Epidermal melanocyte (primary cell): ENCODE measurements at regions not wholly inside any gene's neighbourhood (a gene's known extent, or its start where the extent isn't known, plus 50 kb on each side); places are given as distances from the start of the nearest gene placed in this dataset.
"Not testable (repeated sequence)": the region's sequence is repeated elsewhere in the genome, so short reads cannot be mapped to it uniquely, and the experiment has no call there.

Experiments used
- DNase-seq: peaks from one replicate; pipeline ENCODE4 v3.0.0; 2011; ENCODE audit warnings: low spot score; ENCODE audit not compliant: insufficient read length

DNA sequence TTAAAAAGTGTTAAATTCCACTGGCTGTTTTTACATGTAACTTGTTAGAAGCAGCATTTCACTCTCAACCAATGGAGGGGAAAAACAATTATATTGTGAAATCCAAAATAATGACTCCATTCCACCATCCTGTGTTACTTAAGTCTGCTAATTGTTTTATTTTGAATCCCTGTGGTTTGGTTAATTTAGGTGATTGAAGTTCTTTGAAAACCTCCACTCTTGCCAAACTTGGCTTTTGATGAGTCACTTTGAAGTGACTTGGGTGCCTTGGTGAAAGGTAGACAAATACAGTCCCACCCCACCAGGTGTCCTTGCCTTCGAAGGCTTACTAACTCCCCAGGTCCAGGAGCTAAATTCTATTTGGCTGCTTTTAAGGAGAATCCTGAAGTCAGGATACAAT, 1303.8 kb upstream of the NRXN1 start:
- no peak for DNase-seq

DNA sequence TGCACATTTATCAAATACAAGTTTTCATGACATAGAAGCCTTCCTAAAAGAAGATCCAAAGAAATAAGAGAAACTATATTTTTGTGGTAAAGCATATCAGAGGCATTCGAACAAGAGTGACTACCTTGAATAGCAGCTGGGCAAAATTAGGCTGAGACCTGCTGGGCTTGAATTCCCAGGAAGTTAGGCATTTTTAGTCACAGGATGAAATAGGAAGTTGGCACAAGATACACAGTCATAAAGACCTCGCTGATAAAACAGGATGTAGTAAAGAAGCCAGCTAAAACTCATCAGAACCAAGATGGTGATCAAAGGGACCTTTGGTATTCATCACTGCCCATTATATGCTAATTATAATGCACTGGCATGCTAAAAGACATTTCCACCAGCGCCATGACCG, 1302.3 kb upstream of the NRXN1 start:
- DNase-seq: no peak

DNA sequence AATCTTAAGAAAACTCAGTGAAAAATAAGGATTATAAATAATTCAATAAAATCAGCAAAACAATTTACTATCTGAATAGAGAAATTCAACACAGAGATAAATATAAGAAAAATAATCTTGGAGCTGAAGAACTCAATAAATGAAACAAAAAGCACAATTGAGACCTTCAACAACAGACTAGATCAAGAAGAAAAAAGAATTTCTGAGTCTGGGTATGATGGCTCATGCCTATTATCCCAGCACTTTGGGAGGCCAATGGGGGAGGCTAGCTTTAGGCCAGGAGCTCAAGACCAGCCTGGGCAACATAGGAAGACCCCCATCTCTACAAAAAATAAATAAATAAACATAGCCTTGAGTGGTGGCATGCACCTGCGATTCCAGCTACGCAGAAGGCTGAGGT, 1295.7 kb upstream of the NRXN1 start:
- no peak for DNase-seq

DNA sequence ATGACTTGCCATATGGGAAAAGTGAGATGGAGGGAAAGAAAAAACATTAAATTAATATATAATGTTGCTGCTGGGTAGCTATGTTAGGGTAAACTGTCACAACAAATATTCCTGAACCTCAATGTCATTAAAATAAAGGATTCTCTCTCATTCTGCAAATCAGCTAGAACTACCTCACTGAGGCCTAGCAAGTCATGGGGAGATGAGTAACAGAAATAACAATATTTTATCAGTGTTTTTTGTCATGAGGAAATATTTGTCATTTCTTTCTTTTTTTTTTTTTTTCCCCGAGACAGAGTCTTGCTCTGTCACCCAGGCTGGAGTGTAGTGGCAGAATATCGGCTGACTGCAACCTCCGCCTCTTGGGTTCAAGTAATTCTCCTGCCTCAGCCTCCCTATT, 1282.3 kb upstream of the NRXN1 start:
- DNase-seq: no peak

DNA sequence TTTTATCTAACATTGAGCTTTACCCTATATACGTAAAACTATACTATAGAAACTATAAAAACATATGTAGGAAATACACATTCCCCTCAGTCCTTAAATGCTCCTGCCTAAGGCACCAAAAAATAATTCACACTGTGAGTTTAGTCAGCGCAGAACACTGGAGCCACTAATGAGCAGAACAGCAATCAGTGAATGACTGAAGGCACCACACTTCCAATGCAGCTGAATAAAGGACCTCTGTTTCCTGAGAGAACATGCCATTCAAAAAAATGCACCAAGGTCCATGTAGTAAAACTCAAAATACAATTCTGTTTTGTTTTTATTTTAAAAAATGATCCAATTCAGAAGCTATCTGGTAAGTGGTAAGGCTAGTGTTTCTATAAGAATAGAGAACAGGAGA, 1280.6 kb upstream of the NRXN1 start:
- peak; percentile 19 for DNase-seq

DNA sequence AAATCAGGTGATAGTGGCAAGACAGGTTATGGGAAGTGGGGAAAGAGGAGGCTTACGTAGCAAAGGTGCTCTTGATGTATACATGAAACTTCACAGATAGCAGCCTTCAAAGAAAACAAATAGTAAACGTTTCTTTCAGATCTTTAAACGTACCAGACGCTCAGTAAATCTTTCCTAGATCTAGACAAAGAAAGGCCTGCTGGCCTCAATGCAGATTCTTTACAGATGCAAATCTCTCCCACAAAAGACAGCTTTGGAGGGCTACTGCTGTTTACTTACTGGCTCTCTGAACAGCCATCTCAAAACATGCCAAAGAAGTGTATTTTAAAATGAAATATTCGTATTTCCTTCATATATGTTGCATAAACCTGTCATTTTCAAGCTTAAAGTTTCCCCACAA, 1279.9 kb upstream of the NRXN1 start:
- no peak for DNase-seq

DNA sequence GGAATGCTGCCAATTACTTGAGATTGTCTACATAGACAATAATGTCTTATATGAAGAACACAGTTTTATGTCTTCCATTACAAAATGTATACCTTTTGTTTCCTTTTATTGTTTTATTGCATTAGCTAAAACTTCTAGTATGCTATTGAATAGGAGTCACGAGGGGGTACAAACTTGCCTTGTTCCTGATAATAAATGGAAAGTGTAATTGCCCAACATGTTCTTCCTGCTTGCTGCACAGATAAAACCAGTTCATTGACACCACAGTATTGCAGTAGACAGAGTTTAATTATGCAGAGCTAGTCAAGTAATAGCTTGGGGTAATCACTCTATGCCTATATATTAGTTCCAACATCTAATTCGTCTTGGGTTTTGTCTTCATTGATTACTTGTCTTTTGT, 1276.2 kb upstream of the NRXN1 start:
- no peak for DNase-seq

DNA sequence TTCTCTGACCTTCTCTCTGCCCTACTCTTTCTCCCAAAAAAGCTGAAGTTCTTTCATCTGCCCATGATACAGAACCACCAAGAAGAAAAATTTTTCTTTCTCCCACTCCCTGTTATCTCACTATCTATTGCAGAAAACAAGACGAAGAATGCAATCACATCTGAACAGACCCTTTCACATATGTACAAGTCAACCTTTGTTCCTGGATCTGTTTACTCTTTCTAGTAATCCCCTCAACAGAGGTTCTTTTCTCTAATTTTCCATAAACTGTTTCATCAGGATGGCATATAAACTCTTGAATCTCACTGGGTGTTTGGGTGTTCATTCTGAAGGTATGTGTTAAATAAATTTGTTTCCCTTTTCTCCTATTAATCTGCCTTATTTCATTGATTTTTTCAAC, 1262.7 kb upstream of the NRXN1 start:
- no peak for DNase-seq

DNA sequence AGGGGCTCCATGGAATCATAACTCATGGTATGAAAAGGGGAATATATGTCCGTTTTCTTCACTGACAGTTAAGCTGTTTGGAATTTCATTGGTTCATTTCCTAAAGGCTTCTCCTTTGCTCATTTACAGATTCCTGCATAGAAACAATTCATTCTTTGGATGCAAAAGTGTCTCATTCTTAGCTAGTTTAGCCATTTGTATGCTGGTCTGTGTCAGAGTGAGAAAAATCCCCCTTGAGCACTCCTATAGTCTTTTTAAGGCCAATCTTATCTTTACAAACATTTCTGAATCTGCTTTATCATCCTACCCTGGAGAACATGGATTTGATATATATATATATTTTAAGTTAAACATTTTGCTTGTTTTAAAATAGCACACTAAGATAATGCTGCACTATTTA, 1260.9 kb upstream of the NRXN1 start:
- DNase-seq: no peak

DNA sequence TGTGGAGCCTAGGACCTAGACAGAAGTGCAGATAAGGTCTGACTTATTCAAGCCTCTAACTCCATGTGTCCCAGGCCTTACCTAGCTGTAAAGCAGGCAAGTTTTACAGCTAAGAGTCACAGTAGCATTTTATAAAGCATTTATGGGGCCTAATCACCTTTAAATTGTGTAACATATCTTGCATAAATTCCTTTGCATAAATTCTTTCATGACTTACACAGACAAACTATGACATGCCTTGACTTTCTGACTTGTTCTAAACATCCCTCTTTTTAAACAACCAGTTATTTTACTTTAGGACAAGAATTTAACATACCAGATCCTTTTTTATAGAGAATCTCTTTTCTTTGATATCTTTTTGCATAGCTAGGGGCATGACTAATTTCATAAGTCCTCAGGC, 1257.8 kb upstream of the NRXN1 start:
- no peak for DNase-seq

DNA sequence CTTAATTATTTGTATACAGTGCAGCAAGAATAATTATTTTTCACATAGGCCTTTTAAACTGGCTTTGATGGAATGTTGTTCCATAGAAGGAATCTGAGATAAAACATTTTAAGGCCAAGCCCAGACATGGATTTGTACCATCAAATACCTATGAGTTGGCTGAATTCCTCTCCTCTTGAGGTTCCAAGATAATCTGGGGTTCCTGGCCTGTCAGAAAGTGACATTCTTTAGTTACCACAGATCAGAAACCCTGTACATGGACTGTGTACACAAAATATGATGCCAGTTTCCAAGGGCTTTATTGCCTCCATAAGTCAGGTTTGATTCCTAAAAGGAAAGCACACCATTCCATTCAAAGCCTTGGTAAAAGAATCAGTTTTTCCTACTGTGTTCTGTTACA, 1256.7 kb upstream of the NRXN1 start:
- no peak for DNase-seq

DNA sequence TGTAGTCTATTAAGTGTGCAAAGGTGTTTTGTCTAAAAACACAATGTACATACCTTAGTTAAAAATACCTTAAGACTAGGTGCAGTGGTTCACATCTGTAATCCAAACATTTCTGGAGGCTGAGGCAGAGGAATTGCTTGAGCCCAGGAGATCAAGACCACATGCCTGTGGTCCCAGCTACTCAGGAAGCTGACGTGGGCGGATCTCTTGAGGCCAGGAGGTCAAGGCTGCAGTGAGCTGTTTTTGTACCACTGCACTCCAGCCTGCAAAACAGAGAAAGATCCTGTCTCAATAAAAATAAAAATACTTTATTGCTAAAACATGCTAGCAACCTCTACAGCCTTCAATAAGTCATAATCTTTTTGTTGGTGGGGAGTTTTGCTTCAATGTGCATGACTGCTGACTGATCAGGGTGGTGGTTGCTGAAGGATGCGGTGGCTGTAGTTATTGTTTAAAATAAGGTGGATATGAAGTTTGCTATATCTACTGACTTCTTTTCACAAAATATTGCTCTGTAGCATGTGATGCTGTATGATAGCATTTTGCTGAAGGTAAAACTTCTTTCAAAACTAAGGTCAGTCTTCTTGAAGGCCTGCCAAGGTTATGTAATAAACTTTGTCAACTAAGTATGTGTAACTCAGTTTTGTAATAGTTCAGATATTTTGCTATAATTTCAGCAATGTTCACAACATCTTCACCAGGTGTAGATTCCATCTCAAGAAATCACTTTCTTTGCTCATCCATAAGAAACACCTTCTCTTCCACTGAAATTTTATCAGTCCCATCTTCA, 1238.0 kb upstream of the NRXN1 start:
- no peak for DNase-seq

DNA sequence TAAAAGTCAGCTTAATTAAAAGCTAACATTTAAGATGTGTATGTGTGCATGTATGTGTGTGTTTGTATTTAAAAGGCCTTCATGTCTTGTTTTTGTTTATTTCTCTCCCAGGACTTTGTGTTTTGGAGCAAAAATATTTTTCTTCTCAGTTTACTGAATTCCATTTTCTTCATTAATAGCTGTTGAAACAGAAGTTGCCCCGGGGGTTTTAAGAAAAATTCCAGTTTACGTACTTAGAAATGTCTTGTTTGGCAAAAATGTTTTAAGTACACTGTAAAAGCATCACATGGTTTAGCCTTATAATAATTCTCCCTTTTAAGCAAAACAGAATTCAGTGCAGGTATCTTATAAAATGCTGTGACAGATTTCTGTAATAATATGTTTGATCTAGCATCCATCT, 1233.0 kb upstream of the NRXN1 start:
- DNase-seq: no peak

DNA sequence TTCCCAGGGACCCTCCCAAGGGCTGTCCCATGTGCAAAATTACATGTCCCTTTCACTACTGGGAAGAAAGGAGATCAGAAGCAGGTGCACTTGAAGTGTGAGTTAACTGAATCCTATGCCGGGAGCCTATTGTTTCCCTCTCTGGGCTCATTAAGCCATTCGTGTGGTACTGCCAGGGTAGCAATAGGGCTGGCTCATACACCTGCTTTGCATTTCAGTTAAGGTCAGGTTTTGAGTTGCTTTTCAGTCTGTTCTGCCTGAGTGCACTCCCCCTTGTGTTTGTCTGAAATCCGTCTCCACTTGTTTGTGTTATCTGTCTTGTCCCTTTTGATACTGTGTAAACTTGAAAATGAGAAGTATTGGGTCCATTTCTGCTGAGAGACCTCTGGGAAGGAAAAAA, 1232.6 kb upstream of the NRXN1 start:
- no peak for DNase-seq

DNA sequence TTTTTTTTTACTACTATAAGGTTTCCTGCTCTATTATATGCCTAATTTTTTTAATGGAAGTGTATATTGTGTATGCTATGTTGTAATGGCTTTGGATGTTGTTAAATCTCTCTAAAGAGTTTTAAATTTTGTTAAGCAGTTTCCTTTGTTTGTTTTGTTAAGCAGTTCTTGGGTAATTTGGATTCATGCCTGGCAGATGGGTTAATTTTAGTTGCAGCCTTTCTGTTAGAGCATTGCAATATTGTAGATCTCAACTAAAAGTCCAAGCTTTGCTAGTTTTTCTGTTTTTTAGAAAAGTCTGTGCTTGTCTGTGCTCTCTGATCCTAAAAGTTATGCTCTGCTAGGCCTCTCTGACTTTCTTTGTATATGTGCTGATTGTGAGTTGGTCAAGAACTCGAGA, 1229.0 kb upstream of the NRXN1 start:
- no peak for DNase-seq

DNA sequence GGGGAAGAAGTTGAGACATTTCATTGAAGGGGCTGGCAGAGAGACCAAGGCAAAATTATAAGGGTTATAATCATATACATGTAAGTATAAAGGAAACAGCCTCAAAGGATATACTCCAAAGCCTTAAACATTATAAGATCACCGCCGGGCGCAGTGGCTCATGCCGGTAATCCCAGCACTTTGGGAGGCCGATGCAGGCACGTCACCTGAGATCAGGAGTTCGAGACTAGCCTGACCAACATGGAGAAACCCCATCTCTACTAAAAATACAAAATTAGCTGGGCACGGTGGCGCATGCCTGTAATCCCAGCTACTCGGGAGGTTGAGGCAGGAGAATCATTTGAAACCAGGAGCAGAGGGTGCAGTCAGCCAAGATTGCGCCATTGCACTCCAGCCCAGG, 1227.0 kb upstream of the NRXN1 start:
- DNase-seq: not testable (repeated sequence)

DNA sequence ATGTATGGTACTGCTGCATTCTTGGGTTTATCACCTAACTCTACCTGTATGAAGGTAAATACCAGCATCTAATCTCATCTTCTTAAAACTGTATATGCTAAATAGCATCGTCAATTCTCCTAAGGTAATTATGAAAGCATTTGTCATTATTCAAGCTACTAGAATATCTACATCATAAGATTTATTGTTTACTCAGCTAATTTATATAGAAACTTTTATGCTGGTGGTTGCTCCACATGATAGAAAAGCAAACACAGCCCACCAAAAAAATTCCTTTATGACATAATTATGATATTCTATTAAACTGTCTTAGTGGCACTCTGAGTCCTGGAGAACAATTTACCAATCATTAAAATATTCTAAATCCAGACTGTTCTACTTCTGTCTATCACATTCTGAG, 1226.1 kb upstream of the NRXN1 start:
- DNase-seq: no peak

DNA sequence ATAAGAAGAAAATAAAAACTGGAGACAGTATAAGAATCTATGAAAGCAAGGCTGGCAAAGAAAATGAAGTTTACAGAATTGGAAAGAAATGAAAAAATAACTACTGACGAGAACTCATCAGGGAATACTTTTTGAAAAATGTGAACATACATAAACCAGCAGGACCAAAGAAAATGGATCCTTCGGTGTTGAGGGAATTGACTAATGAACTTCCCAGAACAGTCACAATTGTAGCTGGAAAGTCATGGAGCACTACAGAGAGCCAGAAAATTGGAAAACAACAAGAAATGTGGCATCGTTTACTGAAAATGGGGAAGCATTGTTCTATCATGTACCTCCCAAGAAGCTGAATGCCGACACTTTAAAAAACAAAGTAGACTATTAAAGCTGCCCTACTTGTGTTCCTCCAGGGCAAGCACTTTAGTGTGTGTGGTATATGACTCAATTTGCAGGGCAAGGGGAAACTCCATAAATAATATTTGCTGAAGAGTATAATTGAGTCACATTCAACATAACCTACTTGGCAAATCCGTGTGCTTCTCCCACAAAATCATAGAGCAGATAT, 1221.6 kb upstream of the NRXN1 start:
- no peak for DNase-seq

DNA sequence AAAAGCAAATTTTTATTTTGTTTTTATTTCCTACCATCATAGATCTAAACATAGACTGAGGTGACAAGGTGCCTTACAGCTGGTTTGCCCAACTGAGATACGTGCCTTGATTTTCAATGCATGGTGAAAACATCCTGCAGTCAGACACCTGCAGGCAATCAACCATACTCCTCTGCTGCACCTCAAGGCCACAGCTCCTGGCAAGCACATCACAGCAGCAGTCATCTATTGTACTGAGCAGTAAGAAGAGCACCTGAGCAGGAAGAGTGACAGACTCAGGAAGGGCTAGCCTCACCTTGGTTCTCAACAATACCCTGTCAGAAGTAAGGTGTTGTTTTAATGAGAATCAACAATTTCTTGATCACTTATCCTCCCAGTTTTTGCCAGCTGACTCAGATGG, 1206.8 kb upstream of the NRXN1 start:
- no peak for DNase-seq

DNA sequence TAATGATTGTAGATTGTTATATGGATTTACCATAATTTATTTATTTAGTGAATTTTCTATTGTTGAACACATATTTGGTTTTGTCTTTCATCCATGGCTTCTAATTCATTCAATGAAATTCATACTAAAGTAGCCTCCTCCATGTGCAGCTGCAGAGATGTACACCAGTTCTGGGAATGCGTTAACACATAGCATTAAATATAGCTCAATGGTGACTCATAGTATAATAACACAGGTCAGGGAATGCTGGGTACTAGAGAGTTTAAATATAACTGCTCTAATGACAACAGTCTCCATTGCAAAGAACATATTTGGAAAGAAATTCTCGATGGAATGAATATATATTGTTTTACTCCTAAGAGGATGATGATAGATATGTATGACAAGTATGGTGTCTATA, 1190.2 kb upstream of the NRXN1 start:
- no peak for DNase-seq

DNA sequence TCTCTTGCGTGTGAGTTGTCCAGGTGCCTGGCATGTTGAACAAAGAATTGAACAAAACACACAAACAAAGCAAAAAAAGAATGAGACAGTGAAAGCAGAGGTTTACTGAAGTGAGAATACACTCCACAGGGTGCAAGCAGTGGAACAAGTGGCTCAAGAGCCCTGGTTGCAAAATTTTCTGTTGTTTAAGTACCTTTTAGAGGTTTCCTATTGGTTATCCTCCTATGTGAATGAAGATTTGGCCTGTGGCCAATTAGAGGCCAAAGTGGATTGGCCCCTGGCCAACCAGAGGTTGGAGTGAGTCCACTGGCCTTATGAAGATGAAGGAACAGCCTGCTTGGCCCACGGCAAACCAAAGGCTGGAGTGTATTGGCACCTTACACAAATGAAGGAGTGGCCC, 1188.5 kb upstream of the NRXN1 start:
- DNase-seq: no peak

DNA sequence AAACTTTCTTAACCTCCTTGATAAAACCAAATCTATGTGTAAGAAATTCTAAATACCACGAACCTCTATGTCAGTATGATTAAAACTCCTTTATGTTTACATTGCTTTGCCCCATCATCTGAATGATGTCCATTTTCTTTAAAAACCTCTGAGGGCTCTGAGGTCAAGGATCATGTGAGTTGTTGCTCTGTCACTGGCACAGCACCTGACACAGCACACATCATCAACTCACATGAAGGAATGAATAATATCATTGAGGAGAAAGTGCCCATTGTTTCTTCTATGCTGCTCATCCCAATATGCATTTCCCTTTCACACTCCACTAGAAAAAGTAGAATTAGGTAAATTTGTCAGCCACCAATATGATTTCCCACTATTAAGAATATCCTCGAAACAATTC, 1178.7 kb upstream of the NRXN1 start:
- DNase-seq: no peak

DNA sequence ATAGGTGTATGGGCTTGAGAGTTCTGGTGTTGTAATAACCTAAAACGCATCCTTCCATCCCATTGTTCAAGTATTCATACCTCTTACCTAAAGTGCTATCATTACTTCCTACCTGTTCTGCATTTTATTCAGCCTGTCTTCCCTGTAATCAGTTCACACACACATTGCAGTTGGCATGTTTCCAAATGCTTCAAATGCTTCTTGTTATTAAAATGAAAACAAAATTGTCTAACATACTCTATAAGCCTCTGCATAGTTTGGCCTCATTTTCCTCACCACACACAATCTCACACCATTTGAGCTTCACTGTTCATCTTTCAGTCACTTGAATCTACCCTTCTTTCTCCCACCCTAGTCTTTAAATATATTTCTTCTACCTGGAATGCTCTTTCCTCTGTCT, 1178.2 kb upstream of the NRXN1 start:
- no peak for DNase-seq

DNA sequence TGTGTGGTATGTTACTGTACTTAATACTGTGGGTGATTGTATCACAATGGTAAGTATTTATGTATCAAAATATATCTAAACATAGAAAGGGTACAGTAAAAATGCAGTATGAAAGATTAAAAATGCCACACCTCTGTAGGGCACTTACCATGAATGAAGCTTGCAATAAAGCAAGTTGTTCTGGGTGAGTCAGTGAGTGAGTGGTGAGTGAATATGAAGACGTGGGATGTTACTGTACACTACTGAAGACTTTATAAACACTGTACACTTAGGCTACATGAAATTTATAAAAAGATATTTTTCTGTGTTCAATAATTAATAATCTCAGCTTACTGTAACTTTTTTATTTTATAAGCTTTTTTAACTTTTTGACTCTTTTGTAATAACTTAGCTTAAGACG, 1162.4 kb upstream of the NRXN1 start:
- DNase-seq: no peak
